Stimulated activated CD4-positive, alpha-beta T cell treated with anti-CD3 and anti-CD28 coated beads, Interleukin-2, amount 100 ng/mL, for 4 hours (primary cell): ENCODE measurements at regions not wholly inside any gene's neighbourhood (a gene's known extent, or its start where the extent isn't known, plus 50 kb on each side); places are given as distances from the start of the nearest gene placed in this dataset.

Experiments
- DNase-seq: peaks from one replicate; pipeline ENCODE4 v3.0.0-alpha.2; 2020; ENCODE audit warnings: low read depth

DNA sequence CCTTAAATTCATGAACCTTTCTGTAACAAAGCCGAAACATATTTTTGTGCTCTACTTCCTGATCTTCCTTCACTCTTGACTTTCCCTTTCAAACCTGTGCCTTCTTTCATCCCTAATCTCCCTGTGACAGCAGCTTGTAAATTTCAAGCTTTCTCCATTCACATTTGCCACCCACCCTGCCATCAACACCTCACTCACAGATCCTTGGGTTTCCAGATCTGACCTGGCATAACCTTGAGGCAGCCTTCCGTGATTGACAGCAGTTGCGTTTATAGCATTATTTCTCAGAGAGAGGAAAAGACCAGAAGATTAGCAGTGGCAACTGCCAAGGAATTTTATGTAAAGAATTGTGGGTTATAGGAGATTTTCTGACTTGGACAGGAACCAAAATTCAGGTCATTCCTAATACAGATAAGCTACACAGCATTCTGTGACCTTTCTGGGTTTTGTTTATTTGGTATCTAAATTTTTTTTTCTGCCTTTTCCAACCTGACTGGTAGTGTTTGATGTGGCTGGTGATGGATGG is 260.0 kb downstream of the NR2F1-AS1 start:
- no peak for DNase-seq

GRCh38 chr5:93313672-93314071 is 267.3 kb downstream of the NR2F1-AS1 start:
- no peak for DNase-seq

GRCh38 chr5:93311881-93312280 is 269.1 kb downstream of the NR2F1-AS1 start:
- DNase-seq, result no peak

DNA sequence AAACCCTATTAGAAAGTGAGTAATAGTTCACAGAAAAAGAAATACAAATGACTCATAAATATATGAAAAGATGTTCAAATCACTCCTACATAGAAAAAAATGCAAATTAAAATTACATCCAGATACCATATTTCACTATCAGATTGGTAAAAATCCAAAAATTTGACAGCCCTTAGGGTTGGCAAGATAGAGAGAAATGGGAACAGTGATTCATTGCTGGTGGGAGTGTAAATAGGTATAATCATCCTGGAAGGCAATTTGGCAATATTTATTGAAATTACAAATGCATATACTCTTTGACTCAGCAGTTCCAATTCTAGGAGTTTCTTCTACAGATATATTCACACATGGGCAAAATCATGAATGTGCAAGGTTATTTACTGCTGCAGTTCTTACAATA is 273.5 kb downstream of the NR2F1-AS1 start:
- no peak for DNase-seq

- no peak for DNase-seq
These were observed 275.0 kb downstream of the NR2F1-AS1 start for GRCh38 chr5:93305984-93306383.

GRCh38 chr5:93304456-93305250 is 276.4 kb downstream of the NR2F1-AS1 start:
- DNase-seq, result no peak

GRCh38 chr5:93303291-93303691 is 277.7 kb downstream of the NR2F1-AS1 start:
- no peak for DNase-seq

- no peak for DNase-seq
These were observed 278.3 kb downstream of the NR2F1-AS1 start for GRCh38 chr5:93302711-93303110.

- no peak for DNase-seq
These were observed 280.1 kb downstream of the NR2F1-AS1 start for GRCh38 chr5:93300945-93301344.

DNA sequence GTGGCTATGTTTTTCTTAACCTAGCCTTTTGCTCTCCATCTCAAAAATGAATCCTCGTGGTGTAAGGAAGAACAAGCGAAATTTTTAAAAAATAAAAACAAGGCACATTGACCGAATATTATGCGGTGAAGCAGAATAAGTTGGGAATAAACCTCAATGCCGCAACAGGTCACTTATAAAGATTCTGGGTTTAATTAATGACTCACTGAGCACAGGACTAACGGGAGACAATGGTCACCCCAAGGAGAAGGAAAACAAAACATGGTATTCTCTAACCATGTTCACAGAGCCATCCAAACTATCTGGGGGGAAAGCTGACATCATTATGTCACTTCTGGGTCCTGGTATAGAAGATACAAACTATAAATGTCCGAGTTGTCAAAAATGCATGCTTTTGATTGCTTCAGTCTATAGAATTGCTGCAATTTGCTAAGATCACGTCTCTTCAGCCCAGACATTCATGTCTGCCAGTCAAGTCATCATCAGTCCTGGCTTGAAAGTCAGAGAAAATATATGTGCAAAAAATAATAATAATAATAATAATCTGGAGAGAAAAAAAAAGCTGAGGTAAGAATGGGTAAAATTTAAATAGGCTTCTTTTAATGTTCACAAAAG is 280.6 kb downstream of the NR2F1-AS1 start:
- DNase-seq, result no peak

DNA sequence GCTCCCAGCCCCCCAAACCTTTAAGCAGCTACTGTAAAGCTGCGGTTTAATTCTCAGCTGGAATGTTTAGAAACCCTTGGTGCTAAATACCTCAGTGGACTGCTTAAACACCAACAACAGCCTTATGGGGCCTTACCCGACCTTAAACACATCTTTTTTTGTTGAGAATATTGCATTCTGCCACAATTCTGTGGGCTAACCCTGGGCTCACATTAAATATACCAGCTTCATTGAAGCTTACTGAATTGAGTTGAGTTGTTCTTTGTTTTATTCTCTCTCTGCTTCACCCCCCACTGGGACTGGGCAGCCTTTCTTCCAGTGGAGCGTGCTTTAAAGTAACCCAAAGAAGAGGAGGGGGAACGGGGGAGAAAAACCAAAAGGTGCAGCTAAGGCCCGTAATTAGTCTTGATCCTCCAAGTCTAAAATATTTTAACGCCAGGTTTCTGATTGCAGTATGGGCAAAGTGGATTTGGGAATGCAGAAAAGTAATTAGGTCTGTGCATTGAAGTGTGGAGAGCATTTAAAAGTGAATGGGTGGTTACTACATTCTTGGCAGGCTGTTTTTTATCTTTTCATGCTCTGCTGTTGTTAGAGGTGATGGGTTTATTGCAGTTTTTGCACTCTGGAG is 281.2 kb downstream of the NR2F1-AS1 start:
- DNase-seq, result no peak

GRCh38 chr5:93297116-93297515 is 283.9 kb downstream of the NR2F1-AS1 start:
- no peak for DNase-seq

DNA sequence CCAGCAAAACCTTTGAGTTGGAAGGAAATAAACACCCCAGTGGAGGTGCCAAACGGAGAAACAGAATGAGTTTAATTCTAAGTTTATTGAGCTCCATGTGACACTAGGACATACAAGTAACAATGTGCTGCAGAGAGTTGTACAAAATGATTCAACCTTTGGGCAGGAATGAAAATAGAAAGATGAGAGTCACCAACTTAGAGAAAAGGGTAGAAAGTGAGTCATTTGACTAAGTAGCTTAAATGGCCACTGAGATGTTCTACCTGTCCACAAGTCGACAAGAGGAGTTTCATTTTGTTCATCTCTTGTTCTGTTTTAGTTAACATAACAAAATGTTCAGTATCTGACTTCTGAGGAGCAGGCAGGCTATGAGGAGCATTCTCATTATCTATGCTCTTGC is 284.7 kb downstream of the NR2F1-AS1 start:
- no peak for DNase-seq

- no peak for DNase-seq
These were observed 286.0 kb downstream of the NR2F1-AS1 start for GRCh38 chr5:93294996-93295395.

DNA sequence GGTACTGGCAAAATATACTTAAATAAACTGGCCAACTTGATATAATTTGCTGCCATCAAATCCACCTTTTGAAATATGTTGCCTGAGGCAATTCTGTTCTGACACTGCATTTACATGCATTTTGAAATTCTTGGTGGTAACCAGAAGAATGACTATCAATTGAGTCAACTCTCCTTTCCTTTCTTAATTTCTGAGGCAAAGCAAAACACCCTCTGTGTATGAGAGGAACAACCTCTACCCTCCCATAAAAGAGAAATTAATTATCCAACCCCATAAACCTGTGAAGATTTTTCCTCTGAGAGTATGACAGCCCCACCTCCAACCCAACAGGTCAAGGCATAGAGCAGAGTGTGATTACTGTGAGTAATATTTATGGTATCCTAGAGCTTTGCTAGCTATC is 286.8 kb downstream of the NR2F1-AS1 start:
- DNase-seq, result no peak

DNA sequence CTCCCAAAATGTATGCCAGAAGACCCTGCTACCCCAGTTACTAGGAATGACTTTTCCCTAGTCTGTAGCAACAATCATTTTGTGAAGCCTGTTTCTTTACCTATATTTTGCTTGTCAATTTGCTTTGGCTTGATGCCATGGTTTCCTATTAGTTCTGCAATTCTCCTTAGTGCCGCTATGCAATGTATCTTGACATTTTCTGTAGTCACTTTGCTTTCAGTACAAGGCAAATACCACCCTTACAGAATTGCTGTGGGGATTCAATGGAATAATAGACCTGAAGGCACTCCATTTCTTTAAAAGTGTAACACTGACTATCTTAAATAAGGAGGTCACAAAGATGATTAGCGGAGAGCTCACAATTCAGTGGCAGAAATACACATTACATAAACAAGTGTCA is 291.1 kb downstream of the NR2F1-AS1 start:
- DNase-seq, result no peak

DNA sequence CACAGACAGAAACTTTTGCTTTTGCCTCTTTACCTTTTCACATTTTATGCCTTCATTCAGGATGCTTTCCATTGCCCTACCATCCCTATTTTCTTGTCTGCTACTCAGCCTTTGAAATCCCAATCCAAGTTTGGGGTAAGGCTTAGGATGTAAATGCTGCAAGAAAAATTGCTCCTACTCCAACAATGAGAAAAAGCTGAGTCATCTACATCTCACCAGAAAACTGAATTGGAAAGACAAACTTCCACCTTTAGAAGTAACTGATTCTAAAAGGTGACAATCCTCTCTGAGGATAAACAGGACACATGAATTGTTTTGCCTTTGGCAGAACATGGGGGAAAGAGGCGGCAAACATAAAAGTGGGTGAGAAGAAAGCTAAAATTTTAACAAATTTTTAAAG is 295.6 kb downstream of the NR2F1-AS1 start:
- DNase-seq, result no peak

GRCh38 chr5:93281980-93282772 is 298.8 kb downstream of the NR2F1-AS1 start:
- no peak for DNase-seq

- DNase-seq, result no peak
These were observed 300.5 kb downstream of the NR2F1-AS1 start for GRCh38 chr5:93280518-93280917.

DNA sequence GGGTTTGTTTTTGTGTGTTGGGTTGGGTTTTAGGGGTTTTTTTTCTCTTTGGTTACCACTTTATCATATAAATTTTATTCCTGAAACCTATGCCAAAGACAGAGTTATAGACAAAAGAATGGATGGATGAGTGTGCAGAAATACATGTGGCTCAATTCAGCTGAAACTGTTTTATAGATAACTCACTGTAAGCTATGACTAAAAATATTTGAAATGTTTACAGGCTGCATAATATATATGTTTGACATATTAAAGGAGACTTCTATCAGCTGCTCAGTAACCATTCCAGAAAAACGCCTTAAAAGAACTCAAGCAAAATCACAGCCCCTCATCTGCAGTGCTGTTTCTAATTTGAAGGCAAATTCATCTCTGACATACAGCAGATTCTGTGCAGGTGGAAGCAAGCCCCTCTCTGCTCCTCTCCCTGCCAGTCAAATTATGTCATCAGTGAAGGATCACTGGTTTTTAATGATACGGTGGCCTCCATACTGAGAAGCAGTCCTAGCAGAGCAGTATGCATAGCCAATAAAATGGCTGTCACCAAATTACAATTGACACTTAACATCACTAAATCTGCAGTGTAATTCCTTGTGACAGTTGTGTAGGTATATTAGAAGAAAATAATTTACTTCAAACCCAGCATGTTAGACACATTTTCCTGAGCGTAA is 301.6 kb downstream of the NR2F1-AS1 start:
- DNase-seq, result no peak

- DNase-seq, result no peak
These were observed 302.1 kb downstream of the NR2F1-AS1 start for GRCh38 chr5:93278896-93279295.

DNA sequence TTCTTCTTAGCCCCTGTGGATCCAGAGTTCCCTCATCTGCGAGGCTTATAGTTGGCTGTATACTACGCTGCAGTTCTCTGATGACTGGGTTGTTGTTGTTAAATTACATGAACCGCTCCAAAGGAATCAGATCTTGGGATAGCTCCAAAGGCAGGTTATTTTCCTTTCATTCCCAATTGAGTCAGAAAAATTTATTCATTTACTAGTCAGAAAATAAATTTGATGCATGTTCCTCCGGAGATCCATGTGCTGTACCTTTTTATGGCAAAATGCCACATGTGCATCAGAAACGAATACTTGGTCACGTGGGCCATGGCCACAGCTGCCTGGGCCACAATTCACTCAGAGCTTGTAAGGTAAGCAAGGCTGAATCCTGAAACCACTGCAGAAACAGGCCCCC is 304.0 kb downstream of the NR2F1-AS1 start:
- DNase-seq, result no peak
